ENCODE measurements at regions not wholly inside any gene's neighbourhood (a gene's known extent, or its start where the extent isn't known, plus 50 kb on each side); places are given as distances from the start of the nearest gene placed in this dataset.

DNA sequence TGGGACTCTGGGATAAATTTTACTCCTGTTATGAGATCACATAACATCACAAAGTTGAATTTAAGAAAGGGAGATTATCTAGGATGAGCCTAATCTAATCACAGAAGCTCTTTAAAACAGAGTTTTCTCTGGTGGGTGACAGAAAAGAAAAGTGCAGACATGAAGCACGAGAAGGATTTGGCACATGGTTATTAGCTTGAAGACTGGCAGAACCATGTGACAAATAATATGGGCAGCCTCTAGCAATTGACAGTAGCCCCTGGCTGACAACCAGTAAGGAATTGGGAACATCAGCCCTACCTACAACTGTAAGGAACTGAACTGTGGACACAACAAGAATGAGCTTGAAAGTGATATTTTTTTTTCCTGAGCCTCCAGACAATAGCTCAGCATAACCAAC, 243.1 kb downstream of the HTR1A start:
- FAIRE-seq, result no peak

DNA sequence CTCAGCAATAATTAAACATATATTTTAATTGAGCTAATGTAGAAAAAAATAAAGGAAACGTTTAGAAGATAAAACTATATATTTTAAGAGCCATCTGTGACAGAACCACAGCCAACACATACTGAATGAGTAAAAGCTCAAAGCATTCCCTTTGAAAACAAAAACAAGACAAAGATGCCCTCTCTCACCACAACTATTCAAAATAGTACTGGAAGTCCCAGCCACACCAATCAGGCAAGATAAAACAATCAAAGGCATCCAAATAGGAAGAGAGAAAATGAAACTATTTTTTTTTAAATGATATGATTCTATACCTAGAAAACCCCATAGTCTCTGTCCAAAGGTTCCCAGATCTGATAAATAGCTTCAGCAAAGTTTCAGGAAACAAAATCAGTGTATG, 262.0 kb downstream of the HTR1A start:
- FAIRE-seq, result no peak

DNA sequence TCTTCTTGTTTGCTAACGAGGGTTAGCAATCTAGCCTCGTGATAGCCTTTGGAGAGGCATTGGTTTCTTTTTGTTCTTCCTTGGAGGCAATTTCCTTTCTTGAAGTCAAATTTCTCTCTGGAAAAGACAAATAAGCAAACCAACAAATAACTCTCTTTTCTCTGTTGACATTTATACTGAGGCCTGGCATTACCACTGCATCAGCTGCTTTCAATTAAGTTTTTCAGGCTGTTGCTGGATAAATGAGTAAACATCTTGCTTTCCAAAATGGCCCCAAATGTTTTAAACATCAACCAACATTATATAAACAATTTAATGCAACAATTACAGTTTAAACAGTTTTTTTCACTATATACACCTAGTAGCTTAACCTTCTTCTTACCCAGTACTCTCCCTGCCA, 264.4 kb downstream of the HTR1A start:
- FAIRE-seq, result no peak

DNA sequence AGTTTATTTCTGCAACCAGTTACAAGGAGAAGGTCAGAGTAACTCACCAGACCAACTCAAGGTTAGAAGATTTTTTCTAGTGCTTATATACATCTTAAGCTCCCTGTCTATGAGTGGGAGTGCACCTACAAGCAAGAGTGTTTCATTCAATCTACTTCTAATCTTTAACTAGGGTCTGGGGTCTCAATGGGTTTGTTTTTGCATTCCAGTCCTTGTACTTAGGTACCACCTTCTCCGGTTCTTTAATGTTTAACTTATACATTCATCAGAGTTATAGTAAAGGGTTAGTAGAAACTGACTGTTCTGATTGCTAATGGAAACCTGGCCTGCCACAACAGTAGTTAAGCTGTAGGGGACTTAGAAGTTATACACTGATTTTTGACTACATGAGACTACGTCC, 271.7 kb downstream of the HTR1A start:
- FAIRE-seq, result no peak

DNA sequence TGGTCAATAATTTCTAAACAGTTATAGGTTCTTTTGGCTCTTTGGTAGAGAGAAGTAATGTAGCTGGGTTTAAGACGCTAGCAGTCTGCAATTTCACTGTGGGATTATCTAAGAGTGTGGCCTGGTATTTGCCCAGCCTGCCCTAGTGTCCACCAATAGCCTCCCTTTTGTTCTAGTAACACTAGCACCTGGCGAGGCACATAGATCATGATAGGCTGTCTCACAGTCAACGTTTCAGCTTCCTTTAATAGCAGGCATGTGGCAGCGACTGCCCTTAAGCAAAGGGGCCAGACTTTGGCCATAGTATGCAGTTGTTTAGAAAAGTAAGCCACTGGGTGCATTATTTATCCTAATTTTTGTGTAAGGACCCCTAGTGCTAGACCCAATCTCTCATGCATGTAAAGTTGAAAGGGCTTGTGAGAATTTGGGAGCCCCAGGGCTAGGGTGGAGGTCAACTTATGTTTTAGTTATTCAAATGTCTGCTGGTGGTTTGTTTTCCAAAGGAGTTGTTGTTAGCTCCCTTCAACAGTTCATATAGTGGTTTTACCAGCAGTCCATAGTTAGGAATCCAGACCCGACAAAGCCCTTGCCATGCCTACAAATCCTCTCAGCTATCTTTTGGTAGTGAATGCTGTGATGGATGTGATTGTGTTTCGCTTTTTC, 274.3 kb downstream of the HTR1A start:
- FAIRE-seq, result no peak

DNA sequence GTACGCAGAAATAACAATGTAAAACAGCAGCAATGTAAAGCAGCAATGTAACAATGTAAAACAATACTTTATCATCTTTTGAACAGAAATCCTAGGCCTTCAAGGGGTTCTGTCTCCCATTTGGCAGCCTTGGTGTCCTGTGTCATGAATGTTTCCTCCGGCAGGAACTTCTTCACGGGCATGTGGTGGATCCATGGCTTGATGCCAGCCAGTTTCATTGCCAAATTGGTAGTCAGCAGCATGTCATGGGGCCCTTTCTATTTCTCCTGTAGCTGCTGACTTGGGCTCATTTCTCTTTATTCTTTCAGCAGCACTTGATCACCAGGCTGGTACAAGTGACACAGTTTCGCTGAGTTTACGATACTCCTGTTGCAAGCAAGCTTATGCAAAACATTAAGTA, 275.3 kb downstream of the HTR1A start:
- FAIRE-seq, result no peak

DNA sequence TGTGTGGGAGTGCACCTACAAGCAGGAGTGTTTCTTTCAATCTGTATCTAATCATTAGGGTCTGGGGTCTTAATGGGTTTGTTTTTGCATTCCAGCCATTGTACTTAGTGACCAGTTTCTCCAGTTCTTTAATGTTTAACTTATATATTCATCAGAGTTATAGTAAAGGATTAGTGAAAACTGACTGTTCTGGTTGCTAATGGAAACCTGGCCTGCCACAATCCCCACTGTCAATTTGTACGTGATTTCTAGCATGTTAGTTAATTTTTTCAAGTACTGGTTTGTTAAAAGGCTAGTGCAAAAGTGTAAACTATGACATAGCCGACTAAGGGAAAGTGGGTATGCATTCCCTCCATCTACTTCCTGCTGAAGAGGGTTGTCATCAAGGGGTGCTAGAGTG, 276.1 kb downstream of the HTR1A start:
- no peak for FAIRE-seq

DNA sequence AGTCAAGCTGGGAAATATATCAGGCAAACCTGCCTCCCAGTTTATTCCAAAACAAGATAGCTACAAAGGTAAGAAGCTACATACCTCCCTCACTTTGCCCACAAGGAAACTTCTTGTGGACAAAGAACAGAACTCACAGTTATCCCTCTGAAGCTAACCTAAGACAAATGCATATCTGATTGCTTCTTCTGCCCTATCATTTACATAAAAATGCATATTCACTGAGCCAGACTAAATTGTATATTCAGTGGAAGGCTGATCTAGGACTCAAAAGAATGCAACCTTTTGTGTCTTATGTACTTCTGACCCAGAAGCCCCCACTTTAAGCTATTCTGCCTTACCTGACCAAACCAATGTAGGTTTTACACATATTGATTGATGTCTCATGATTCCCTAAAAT, 276.8 kb downstream of the HTR1A start:
- no peak for FAIRE-seq

DNA sequence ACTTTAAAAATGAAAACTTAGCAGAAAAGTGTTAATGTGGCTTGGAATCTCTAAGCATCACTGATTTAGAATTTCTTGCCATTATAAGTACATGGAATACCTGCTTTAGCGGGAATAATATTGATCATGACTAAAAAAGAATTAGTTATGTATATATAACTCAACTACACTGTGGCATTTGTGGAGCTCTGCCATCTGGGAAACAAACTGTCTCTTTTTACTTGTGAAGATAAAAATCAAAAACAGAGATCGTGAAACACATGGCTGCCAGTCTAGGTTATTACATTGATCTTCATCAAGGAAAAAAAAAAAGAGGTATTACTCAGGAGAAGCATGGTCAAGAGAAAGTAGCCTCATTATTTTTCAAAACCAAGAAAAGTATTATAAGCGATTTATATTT, 287.4 kb downstream of the HTR1A start:
- no peak for FAIRE-seq

DNA sequence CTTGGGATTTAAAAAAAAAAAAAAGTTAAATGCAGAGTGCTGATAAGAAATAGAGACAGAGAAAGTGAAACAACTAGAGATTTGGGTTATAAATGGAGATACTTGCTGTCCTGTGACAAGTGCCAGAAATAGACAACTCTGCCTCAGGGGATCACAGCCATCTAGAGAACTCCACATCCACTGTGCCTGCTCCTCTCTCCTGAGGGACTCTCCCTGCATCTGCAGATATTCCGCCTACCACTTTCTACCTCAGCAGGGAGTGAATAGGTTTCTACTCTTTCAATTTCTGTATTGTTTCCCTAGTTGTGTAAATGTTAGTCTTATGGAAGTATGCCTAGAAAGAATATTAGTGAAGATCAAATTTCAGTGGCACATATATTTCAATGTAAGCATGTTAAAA, 307.2 kb downstream of the HTR1A start:
- FAIRE-seq, result no peak

DNA sequence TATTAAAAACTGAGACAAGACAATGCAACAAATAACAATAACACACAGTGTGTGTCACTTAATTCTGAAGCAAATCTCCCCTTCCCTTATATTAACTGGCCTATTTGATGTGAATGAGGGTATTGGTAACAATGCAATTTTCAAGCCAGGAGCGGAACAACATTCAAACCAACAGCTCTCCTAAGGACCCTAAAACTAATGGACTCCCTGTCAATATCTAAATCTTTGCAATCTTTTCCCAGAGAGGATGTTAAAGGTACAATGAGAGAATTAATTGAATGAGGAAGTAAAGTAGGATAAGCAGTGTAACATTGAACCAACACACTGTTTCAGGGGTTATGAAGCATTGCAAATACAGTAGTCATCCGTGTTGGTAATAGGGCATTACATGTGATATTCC, 311.7 kb downstream of the HTR1A start:
- FAIRE-seq, result no peak

DNA sequence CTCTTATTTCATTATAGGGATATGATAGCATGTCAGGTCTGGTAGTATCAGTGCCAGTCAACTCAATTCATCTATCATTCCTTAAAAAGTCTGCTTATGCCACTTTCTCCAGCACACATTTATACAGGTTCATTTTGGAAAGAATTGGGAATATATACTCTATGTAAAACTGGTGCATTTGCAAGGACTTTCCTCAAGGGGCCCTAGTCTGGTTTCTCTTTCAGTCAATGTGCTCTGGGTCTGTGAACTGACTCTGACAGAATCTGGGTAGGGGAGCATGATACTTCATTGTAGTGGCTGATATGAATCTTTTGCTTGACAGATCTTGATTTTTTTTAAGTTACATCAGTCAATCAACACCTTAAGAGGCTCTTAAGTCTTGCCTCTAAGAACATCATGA, 313.9 kb downstream of the HTR1A start:
- FAIRE-seq, result no peak

DNA sequence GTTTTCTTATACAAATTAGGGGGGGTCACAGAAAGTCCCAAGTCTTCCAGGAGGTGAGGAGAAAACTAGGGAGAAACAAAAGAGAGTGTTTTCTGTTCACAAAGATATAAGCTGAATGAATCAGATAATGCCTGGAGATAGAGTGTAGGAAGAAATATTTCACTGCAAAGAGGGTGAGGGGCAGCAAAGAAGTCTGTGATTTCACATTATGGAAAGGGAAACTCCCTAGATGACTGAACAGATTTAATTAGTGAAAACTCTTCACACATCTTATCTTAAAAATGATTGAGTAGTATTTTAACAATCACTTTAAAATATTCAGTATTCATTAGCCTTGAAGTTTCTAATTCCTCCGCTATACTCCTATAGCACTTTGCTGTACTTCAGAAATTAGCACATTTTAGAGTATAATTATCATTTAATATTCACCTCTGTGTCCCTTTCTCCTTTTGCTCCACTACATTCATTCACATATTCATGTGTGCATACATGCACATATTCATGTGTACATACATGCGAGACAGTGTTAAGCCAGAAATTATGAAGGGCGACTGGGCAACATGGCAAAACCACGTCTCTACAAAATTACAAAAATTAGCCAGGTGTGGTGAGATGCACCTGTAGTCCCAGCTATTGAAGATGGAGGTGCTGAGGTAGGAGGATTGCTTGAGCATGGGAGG, 332.2 kb downstream of the HTR1A start:
- FAIRE-seq, result no peak

DNA sequence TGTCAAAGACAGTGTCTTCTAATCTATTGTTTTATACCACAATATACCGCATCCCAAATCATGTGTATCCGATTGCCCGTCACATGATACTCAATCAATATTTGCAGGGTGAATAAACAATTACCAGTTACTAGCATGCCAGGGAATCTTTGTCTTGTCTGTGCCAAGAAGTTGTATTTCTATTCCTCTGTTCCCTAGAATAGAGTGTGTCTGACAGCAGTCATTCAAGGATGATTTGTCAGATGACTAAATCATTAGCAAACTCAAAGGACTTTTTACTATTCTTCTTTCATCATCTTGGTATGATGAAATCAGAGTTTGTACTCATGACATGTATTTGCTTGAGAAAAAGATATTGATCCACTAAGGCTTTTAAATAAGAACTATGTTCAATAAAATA, 348.8 kb downstream of the HTR1A start:
- FAIRE-seq, result no peak

DNA sequence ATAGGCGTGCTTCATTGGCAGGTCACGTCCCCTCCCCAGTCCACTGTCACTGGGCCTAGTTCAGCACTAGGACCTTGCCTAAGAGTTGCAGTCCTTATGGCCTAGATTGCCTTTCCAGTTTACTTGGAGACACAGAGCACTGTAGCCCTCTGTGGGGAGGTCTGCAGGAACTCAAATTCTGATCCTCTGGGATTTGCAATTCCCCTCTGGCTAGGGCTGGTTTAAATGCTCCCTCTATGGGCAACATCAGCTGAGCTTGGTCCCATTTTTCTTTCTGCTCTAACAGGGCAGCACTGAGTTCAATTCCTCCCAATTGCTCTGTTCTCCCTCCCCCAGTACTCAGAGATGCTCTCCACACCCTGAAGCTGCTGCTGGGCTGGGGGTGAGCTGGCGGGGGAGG, 358.2 kb downstream of the HTR1A start:
- no peak for FAIRE-seq

DNA sequence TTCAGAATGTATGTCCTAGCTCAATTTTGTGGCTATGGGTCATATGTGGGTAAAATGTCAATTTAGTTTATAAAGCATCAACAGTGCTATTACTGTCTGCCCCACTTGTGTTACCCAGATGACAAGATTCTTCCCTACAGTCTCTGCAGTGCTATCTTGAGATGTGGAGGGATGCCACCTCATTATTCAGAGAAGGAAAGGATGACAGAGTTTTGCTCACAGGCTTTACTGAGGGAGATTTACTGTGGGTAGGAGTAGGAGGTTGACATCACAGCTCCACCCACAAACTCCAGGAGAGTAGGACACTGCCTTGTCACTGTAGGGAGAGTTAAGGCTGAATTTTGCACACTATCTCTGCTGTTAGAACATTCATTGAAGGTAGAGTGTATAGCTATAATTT, 359.3 kb downstream of the HTR1A start:
- FAIRE-seq, result no peak

DNA sequence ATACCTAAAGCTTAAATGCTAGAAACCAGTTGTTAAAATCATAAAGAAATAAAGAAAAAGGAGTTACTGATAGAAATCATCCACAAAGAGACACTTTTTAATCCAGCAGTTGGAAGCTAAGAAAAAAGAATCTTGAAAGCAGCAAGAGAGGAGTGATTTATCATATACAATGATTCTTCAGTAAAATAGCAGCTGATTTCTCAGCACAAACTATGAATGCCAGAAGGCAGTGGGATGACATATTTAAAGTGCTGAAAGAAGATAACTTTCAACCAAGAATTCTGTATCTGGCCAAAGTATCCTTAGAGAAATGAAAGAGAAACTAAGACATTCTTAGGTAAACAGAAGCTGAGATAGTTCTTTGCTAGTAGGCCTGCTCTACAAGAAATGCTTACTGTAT, 366.0 kb downstream of the HTR1A start:
- FAIRE-seq, result no peak

DNA sequence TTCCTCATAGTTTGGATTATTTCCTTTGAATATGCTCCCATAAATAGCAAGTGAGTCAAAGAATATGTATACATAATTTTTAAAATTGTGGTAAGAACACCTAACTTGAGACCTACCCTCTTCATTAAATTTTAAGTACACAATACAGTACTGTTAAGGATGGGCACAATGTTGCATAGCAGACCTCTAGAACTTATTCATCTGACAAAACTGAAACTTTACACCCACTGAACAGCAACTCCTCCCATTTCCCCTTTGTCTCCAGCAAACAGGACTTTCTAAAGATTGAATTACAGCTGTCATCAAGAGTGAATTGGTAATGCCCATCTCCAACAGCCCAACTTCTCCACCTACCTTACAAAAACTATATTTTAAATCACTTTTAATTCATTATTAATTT, 388.9 kb downstream of the HTR1A start:
- FAIRE-seq, result no peak

DNA sequence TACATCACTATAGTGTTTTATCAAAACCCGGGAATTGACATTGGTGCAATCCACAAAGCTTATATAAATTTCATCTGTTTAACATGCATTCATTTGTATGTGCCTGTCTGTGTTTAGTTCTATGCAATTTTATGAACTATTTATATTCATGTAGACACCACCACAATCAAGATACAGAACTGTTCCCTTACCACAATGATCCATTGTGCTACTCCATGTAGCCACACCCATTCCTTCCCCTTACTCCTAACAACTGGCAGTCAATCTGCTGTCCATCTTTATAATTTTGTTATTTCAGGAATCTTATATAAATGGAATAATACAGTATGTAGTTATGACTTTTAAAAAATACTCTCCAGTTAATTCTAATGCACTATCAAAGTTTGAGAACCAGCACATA, 389.5 kb downstream of the HTR1A start:
- no peak for FAIRE-seq

DNA sequence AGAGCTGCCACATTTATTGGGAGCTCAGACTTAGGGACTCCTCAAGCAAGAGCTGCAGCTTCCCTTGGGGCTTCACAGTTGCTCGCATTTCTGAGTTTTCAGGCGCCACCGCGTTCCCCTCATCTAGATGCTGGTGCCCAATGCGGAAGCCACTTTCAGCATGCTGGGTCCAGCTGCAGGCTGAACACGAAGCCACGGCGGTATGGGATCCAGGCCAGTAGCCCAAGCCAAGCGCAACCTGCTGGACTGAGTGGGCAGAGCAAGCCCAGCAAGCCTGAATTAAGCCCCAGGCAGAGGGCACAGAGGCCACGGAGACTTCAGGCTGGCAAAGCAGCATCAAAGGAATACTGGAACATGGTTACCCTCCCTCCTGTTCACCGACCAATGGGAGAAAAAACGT, 391.5 kb downstream of the HTR1A start:
- FAIRE-seq, result no peak

DNA sequence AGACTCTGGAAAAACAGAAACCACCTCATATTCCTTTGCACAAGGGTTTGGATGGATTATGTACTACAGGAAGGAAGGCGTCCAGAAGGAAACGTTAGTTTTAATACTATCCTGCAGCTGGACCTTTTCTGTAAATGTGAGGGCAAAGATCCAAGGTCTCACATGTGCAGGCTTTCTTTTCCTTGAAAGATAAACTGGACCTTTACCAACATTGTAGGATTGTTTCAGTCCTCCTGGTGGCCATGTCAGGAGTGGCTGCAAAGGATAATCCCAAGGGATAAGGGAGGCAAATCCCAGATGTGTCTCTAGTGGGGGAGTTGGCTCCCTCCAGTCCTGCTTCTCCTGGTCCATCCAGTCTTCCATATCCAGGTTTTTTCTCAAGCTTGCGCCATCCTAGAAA, 397.5 kb downstream of the HTR1A start:
- FAIRE-seq, result no peak

DNA sequence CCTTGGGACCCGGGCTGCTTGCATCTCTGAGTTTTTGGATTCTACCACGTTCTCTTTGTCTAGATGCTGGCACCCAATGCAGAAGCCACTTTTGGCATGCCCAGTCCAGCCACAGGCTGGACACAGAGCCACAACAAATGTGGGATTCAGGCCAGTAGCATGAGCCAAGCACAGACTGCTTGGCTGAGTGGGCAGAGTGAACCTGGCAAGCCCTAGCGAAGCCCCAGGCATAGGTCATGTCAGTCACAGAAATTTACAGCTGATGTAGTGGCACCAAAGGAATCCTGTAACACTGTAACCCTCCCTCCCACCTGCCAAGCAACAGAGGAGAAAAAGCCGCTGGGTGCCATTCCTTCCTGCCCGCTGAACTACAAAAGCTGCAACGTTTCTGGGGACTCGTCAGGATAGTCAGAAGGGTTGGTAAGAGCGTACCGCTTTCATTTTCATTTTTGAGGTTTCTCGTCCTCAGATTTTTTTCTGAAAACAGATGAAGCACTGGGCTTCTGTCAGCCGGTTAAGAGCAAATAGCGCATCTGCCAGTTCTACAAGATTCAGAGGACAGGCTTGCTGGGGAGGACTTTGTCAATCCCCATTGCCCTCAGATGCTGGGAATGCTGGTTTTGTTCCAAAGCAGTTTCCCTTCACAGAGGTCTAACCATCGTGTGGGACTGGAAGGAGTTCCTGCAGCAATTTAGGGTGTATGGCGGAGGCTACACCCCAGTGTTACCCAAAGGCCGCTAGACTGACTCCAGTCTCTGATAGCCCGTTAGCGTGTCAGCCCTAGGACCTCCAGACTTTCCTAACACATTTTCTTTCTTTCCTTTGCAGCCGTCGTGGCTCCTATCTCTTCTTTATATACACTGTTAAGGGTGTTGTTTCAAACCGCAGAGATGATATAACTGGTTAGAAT, 399.0 kb downstream of the HTR1A start:
- FAIRE-seq, result no peak

DNA sequence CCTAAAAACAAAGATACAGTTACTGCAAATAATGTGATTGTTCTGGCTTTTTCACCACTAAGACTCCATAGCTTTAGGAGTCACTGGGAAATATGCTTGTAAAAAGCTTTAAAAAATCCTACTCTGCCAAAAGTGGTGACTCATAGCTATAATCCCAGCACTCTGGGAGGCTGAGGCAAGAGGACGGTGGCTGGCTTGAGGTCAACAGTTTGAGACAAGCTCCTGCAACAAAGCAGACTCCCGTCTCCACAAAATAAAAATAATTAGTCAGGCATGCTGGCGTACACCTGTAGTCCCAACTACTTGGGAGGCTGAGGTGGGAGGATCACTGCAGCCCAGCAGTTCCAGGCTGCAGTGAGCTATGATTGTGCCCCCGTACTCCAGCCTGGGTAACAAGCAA, 406.4 kb downstream of the HTR1A start:
- FAIRE-seq, result no peak

DNA sequence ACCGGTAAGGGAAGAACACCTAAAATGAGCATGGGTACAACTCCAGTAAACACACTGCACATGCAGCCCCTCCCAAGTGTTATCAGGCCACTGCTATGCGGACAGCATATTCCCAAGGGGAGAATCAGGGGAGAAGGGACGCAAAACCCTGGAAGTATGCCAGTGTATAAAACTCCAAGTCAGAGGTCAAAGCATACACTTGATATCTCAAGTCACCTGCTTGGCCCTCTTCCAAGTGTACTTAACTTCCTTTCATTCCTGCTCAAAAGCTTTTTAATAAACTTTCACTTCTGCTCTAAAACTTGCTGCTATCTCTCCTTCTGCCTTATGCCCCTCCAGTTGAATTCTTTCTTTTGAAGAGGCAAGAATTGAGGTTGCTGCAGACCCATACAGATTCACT, 408.1 kb downstream of the HTR1A start:
- no peak for FAIRE-seq

Data from TTC549 (cell line).